ENCODE measurements at regions not wholly inside any gene's neighbourhood (a gene's known extent, or its start where the extent isn't known, plus 50 kb on each side); places are given as distances from the start of the nearest gene placed in this dataset.

- DNase-seq (ENCODE audit: low read depth in 3 of 3), result no peak
Observed at GRCh38 chrX:26376037-26376708, 160.2 kb downstream of the MAGEB5 start.

DNA sequence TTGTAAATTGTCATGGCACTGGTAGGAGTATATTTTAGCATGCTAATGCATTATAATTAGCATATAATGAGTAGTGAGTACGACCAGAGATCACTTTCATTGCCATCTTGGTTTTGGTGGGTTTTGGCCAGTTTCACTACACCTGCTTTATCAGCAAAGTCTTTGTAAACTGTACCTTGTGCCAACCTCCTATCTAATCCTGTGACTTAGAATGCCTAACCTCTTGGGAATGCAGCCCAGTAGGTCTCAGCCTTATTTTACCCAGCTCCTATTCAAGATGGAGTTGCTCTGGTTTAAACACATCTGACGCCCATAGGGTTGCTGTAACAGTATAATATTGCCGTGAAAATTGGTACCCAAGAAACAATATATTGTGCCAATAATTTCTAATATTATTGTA is 159.4 kb downstream of the MAGEB5 start:
- no peak for DNase-seq (ENCODE audit: low read depth in 3 of 3)

DNA sequence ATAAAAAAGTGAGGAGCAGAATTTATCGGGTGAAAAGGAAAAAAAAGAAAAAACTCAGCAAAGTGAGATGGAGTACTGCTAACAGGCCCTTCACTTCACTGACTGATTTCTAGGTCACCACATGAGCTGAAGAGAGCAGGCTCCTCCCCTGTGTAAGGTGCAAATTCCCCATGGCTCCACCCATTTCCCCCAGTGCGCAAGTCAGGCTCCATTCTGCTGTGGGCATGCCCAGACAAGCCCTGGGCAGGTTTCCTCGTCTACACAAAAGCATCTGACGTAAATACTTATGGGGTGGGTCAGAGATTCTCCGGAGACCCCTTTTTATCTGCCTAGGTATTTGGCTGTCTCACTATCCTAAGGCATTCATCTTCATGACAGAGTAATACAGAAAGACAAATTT is 157.9 kb downstream of the MAGEB5 start:
- no peak for DNase-seq (ENCODE audit: low read depth in 3 of 3)

DNA sequence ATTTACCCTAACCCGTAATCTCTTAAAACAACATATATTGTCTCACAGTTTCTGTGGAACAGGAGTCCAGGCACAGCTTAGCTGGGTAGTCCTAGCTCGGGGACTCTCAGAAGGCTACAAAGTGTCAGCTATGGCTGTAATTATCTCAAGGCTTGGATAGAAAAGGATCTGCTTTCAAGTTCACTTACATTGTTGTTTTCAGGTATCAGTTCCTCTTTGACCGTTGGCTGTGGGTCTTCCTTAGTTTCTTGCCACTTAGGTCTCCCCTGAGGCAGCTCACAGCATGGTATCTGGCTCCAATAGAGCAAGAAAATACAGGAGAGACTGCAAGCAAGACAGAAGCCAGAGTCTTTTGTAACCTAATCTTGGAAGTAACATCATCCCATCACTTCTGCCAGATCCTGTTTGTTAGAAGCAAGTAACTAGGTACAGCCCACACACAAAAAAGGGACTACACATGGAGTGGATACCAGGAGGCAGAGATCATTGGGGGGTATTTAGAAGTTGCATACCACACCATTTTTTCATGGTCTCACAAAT is 137.0 kb downstream of the MAGEB5 start:
- DNase-seq (ENCODE audit: low read depth in 3 of 3), result no peak

- DNase-seq (ENCODE audit: low read depth in 3 of 3), result no peak
Observed at GRCh38 chrX:26347171-26347570, 131.2 kb downstream of the MAGEB5 start.

GRCh38 chrX:26334232-26334631 is 118.3 kb downstream of the MAGEB5 start:
- no peak for DNase-seq (ENCODE audit: low read depth in 3 of 3)

- no peak for DNase-seq (ENCODE audit: low read depth in 3 of 3)
Observed at GRCh38 chrX:26328608-26329319, 112.8 kb downstream of the MAGEB5 start.

GRCh38 chrX:26309262-26309661 is 93.3 kb downstream of the MAGEB5 start:
- DNase-seq (ENCODE audit: low read depth in 3 of 3), result no peak

GRCh38 chrX:26295425-26295824 is 79.5 kb downstream of the MAGEB5 start:
- no peak for DNase-seq (ENCODE audit: low read depth in 3 of 3)

DNA sequence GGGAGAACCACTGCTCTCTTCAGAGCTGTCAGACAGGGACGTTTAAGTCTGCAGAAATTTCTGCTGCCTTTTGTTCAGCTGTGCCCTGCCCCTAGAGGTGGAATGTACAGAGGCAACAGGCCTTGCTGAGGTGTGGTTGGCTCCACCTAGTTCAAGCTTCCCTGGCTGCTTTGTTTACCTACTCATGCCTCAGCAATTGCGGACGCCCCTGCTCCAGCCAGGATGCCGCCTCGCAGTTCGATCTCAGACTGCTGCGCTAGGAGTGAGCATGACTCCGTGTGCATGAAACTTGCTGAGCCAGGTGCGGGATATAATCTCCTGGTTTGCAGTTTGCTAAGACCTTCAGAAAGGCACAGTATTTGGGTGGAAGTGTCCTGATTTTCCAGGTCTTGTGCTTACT is 70.9 kb downstream of the MAGEB5 start:
- no peak for DNase-seq (ENCODE audit: low read depth in 3 of 3)
